A549 (cell line): ENCODE measurements at regions not wholly inside any gene's neighbourhood (a gene's known extent, or its start where the extent isn't known, plus 50 kb on each side); places are given as distances from the start of the nearest gene placed in this dataset.

ENCODE experiments used
- JUN ChIP-seq, 2 experiments: fragments of >200 bp; sonication (Bioruptor Twin); formaldehyde crosslinking; IDR thresholded peaks; 2 replicates in 1 of 2; 3 replicates in 1 of 2; pipeline ENCODE4 v1.6.1; 2016 to 2017
- MAFK ChIP-seq: fragments of 450-650 bp; IDR thresholded peaks from 2 replicates; pipeline ENCODE4 v1.6.1; 2014; ENCODE audit not compliant: partially characterized antibody
- MAZ ChIP-seq: fragments of 150-350 bp; IDR thresholded peaks from 2 replicates; pipeline ENCODE4 v1.6.1; 2014; ENCODE audit warnings: antibody characterized with exemption, low read depth, low read length, borderline replicate concordance
- MYC ChIP-seq: IDR thresholded peaks from 2 replicates; pipeline ENCODE4 v1.6.1; 2012; ENCODE audit warnings: mild to moderate bottlenecking, inconsistent platforms, low read length, improper control_type of control experiment, borderline replicate concordance
- POLR2A ChIP-seq: IDR thresholded peaks from 2 replicates; pipeline ENCODE4 v1.6.1; 2012; ENCODE audit warnings: mild to moderate bottlenecking, low read length
- POLR2AphosphoS2 ChIP-seq: conservative IDR thresholded peaks from 2 replicates; pipeline ENCODE4 v1.6.1; 2012; ENCODE audit warnings: low read length, improper control_type of control experiment, inconsistent platforms
- TFCP2L1 ChIP-seq: fragments of 250-450 bp; sonication (Bioruptor Pico); IDR thresholded peaks from 2 replicates; pipeline ENCODE4 v1.5.0; 2021; ENCODE audit warnings: mild to moderate bottlenecking
- TF ChIP-seq, protein P1 (sequence below): IDR thresholded peaks from 2 replicates; pipeline ENCODE4 v1.6.1; 2012
- TF ChIP-seq, protein P2 (sequence below): fragments of >200 bp; sonication (Bioruptor Twin); formaldehyde crosslinking; IDR thresholded peaks from 3 replicates; pipeline ENCODE4 v1.5.1; 2016
- TF ChIP-seq, protein P3 (sequence below): fragments of 200-600 bp; sonication (generic); IDR thresholded peaks from 2 replicates; pipeline ENCODE4 v1.6.1; 2016; ENCODE audit warnings: antibody characterized with exemption, mild to moderate bottlenecking, moderate library complexity

DNA sequence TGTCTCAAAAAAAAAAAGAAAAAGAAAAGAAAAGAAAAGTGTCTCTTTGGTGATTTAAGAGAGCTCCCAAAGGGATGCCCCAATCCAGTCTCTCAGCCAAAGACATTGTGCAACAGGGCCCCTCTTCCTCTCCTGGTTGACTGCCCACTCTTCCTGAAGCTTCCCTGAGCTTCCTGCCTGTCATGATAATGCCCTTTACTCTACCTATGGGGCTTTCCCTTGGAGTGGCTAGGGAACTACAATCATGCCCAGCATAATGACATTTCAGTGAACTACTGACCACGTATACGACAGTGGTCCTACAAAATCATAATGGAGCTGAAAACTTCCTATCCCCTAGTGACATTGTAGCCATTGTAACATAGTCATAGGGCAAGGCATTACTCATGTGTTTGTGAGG, 118.0 kb downstream of the RASSF10 start:
- no peak for TF ChIP-seq POLR2AphosphoS2
- no peak for TF ChIP-seq MAZ
- TF ChIP-seq MAFK: no peak
- TF ChIP-seq POLR2A: no peak
- TF ChIP-seq, protein P1, sequence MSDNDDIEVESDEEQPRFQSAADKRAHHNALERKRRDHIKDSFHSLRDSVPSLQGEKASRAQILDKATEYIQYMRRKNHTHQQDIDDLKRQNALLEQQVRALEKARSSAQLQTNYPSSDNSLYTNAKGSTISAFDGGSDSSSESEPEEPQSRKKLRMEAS: no peak
- TF ChIP-seq, protein P2, sequence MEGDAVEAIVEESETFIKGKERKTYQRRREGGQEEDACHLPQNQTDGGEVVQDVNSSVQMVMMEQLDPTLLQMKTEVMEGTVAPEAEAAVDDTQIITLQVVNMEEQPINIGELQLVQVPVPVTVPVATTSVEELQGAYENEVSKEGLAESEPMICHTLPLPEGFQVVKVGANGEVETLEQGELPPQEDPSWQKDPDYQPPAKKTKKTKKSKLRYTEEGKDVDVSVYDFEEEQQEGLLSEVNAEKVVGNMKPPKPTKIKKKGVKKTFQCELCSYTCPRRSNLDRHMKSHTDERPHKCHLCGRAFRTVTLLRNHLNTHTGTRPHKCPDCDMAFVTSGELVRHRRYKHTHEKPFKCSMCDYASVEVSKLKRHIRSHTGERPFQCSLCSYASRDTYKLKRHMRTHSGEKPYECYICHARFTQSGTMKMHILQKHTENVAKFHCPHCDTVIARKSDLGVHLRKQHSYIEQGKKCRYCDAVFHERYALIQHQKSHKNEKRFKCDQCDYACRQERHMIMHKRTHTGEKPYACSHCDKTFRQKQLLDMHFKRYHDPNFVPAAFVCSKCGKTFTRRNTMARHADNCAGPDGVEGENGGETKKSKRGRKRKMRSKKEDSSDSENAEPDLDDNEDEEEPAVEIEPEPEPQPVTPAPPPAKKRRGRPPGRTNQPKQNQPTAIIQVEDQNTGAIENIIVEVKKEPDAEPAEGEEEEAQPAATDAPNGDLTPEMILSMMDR: no peak
- no peak for TF ChIP-seq MYC
- no peak for TF ChIP-seq JUN (IDR thresholded peaks at IDR 0.05)
- no peak for TF ChIP-seq TFCP2L1 (CRISPR knock-in tag)
- TF ChIP-seq, protein P3, sequence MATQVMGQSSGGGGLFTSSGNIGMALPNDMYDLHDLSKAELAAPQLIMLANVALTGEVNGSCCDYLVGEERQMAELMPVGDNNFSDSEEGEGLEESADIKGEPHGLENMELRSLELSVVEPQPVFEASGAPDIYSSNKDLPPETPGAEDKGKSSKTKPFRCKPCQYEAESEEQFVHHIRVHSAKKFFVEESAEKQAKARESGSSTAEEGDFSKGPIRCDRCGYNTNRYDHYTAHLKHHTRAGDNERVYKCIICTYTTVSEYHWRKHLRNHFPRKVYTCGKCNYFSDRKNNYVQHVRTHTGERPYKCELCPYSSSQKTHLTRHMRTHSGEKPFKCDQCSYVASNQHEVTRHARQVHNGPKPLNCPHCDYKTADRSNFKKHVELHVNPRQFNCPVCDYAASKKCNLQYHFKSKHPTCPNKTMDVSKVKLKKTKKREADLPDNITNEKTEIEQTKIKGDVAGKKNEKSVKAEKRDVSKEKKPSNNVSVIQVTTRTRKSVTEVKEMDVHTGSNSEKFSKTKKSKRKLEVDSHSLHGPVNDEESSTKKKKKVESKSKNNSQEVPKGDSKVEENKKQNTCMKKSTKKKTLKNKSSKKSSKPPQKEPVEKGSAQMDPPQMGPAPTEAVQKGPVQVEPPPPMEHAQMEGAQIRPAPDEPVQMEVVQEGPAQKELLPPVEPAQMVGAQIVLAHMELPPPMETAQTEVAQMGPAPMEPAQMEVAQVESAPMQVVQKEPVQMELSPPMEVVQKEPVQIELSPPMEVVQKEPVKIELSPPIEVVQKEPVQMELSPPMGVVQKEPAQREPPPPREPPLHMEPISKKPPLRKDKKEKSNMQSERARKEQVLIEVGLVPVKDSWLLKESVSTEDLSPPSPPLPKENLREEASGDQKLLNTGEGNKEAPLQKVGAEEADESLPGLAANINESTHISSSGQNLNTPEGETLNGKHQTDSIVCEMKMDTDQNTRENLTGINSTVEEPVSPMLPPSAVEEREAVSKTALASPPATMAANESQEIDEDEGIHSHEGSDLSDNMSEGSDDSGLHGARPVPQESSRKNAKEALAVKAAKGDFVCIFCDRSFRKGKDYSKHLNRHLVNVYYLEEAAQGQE: no peak
